HCT116 (cell line): ENCODE measurements at regions not wholly inside any gene's neighbourhood (a gene's known extent, or its start where the extent isn't known, plus 50 kb on each side); places are given as distances from the start of the nearest gene placed in this dataset.

Experiments
- ATAC-seq: fragments of 200-7000 bp; cut with Tn5 transposase; 2 replicates; pipeline ENCODE4 v1.9.1; 2020; ENCODE audit warnings: mild to moderate bottlenecking, moderate library complexity
- BruUV-seq: library from RNA; stranded (reverse); fragments of 400-500 nt; replicated peaks from 2 replicates; lab custom pipeline; 2021; lab: Mats Ljungman, UMichigan
- CTCF ChIA-PET: fragments of 300-600 bp; sonication (Branson Sonifier 250); formaldehyde crosslinking; loops from one replicate; lab custom pipeline; 2021; ENCODE audit warnings: antibody characterized with exemption; lab: Charles Lee
- POLR2A ChIA-PET: fragments of 300-600, 350-600 bp; sonication (Branson Sonifier 250); formaldehyde crosslinking; loops from one replicate; lab custom pipeline; 2021; ENCODE audit warnings: antibody characterized with exemption; lab: Charles Lee
- RAD21 ChIA-PET, 2 experiments: fragments of 300-600 bp; sonication (Branson Sonifier 250); formaldehyde crosslinking; loops; one replicate each; lab custom pipeline; 2023; ENCODE audit warnings: low total read pairs in 2 of 2; ENCODE audit not compliant: uncharacterized antibody in 2 of 2, unreplicated experiment in 2 of 2, low non-redundant PET in 1 of 2; lab: Charles Lee
- DNase-seq: peaks from one replicate; pipeline ENCODE4 v3.0.0-alpha.2; 2010; ENCODE audit warnings: low read depth, low spot score
- H2AFZ ChIP-seq: fragments of 200-600 bp; shearing (Covaris generic), sonication (generic); 2 replicates; pipeline ENCODE4 v1.6.1; 2017; ENCODE audit warnings: low read depth, mixed run types, mixed read lengths, antibody characterized with exemption, low read length; ENCODE audit not compliant: poor library complexity, severe bottlenecking
- H3K27ac ChIP-seq: 2 replicates; pipeline ENCODE4 v1.5.1; 2012; ENCODE audit warnings: low read depth, low read length
- H3K27me3 ChIP-seq: fragments of 200-600 bp; sonication (generic); 2 replicates; pipeline ENCODE4 v1.6.1; 2016; ENCODE audit warnings: mixed run types, low read length, mixed read lengths; ENCODE audit not compliant: insufficient read depth
- H3K36me3 ChIP-seq, 2 experiments: fragments of 200-500 bp in 1 of 2; fragments of 200-600 bp in 1 of 2; sonication (Bioruptor generic) in 1 of 2; sonication (generic) in 1 of 2; 2 replicates each; pipeline versions ENCODE4 v1.5.1 to v1.6.1; 2014 to 2016; ENCODE audit warnings: low read length in 2 of 2, inconsistent platforms in 1 of 2, mixed read lengths in 1 of 2, mixed run types in 1 of 2; ENCODE audit not compliant: insufficient read depth in 2 of 2, control insufficient read depth in 1 of 2
- H3K4me1 ChIP-seq, 2 experiments: fragments of 200-600 bp in 1 of 2; sonication (generic) in 1 of 2; 2 replicates each; pipeline versions ENCODE4 v1.5.1 to v1.6.1; 2012 to 2017; ENCODE audit warnings: low read length in 2 of 2, inconsistent platforms in 1 of 2, mild to moderate bottlenecking in 1 of 2, mixed read lengths in 1 of 2, mixed run types in 1 of 2, moderate library complexity in 1 of 2; ENCODE audit not compliant: insufficient read depth in 2 of 2, control insufficient read depth in 1 of 2
- H3K4me2 ChIP-seq: fragments of 200-600 bp; sonication (generic); 2 replicates; pipeline ENCODE4 v1.6.1; 2017; ENCODE audit warnings: mixed run types, low read length, mixed read lengths
- H3K4me3 ChIP-seq, 2 experiments: fragments of 200-600 bp in 1 of 2; sonication (generic) in 1 of 2; replicated peaks in 1 of 2; 2 replicates each; pipeline ENCODE4 v1.5.1; 2011 to 2016; ENCODE audit warnings: low read length in 2 of 2, control low read depth in 1 of 2, low read depth in 1 of 2, mild to moderate bottlenecking in 1 of 2, mixed read lengths in 1 of 2, mixed run types in 1 of 2
- H3K79me2 ChIP-seq: fragments of 200-600 bp; sonication (generic); 2 replicates; pipeline ENCODE4 v1.6.1; 2017; ENCODE audit warnings: mild to moderate bottlenecking, mixed run types, low read length, moderate library complexity, mixed read lengths; ENCODE audit not compliant: insufficient read depth
- H3K9ac ChIP-seq: fragments of 200-600 bp; sonication (generic); 2 replicates; pipeline ENCODE4 v1.6.1; 2016; ENCODE audit warnings: low read length, mixed read lengths
- H3K9me2 ChIP-seq: fragments of 200-600 bp; sonication (generic), shearing (Covaris generic); 2 replicates; pipeline ENCODE4 v1.6.1; 2017; ENCODE audit warnings: mixed run types, mild to moderate bottlenecking, moderate library complexity; ENCODE audit not compliant: insufficient read depth
- H3K9me3 ChIP-seq, 2 experiments: fragments of 200-500 bp in 1 of 2; fragments of 200-600 bp in 1 of 2; sonication (Bioruptor generic) in 1 of 2; sonication (generic) in 1 of 2; 2 replicates each; pipeline ENCODE4 v1.6.1; 2014 to 2017; ENCODE audit warnings: low read length in 2 of 2, mixed read lengths in 2 of 2, inconsistent platforms in 1 of 2, low read depth in 1 of 2, mild to moderate bottlenecking in 1 of 2, mixed run types in 1 of 2, moderate library complexity in 1 of 2; ENCODE audit not compliant: control insufficient read depth in 1 of 2, insufficient read depth in 1 of 2
- H4K20me1 ChIP-seq: fragments of 200-600 bp; sonication (generic), shearing (Covaris generic); 2 replicates; pipeline ENCODE4 v1.6.1; 2017; ENCODE audit warnings: mixed run types, mild to moderate bottlenecking, moderate library complexity; ENCODE audit not compliant: insufficient read depth
- ATF3 ChIP-seq: IDR thresholded peaks from 2 replicates; pipeline ENCODE4 v1.6.1; 2012
- CBX3 ChIP-seq: IDR thresholded peaks from 2 replicates; pipeline ENCODE4 v1.6.1; 2012; ENCODE audit warnings: low read depth
- EGR1 ChIP-seq: IDR thresholded peaks from 2 replicates; pipeline ENCODE4 v1.6.1; 2012; ENCODE audit warnings: low read depth
- EZH2 ChIP-seq: fragments of 200-600 bp; sonication (generic); IDR thresholded peaks from 2 replicates; pipeline ENCODE4 v1.6.1; 2017; ENCODE audit warnings: antibody characterized with exemption, mixed run types
- EZH2phosphoT487 ChIP-seq: fragments of 200-600 bp; IDR thresholded peaks from 2 replicates; pipeline ENCODE4 v1.6.1; 2018; ENCODE audit warnings: antibody characterized with exemption, borderline replicate concordance
- JUND ChIP-seq: IDR thresholded peaks from 2 replicates; pipeline ENCODE4 v1.6.1; 2012
- MAX ChIP-seq: IDR thresholded peaks from 2 replicates; pipeline ENCODE4 v1.6.1; 2012
- POLR2A ChIP-seq: IDR thresholded peaks from 2 replicates; pipeline ENCODE4 v1.7.0; 2011; ENCODE audit warnings: borderline replicate concordance; ENCODE audit not compliant: insufficient read depth, insufficient read length; ENCODE audit errors: extremely low read depth
- SIN3A ChIP-seq: IDR thresholded peaks from 2 replicates; pipeline ENCODE4 v1.6.1; 2012; ENCODE audit warnings: low read depth
- SP1 ChIP-seq: IDR thresholded peaks from 2 replicates; pipeline ENCODE4 v1.6.1; 2012; ENCODE audit warnings: low read depth
- TCF7L2 ChIP-seq: IDR thresholded peaks from 2 replicates; pipeline ENCODE4 v1.7.0; 2011; ENCODE audit warnings: borderline replicate concordance, inconsistent platforms; ENCODE audit not compliant: insufficient read depth, insufficient read length; ENCODE audit errors: extremely low read depth
- YY1 ChIP-seq: IDR thresholded peaks from 2 replicates; pipeline ENCODE4 v1.6.1; 2011; ENCODE audit warnings: low read length, low read depth, moderate library complexity, mild to moderate bottlenecking; ENCODE audit not compliant: insufficient replicate concordance; ENCODE audit errors: extremely low read depth
- ZBTB33 ChIP-seq: IDR thresholded peaks from 2 replicates; pipeline ENCODE4 v1.6.1; 2011; ENCODE audit warnings: mild to moderate bottlenecking, low read length, moderate library complexity; ENCODE audit not compliant: insufficient replicate concordance; ENCODE audit errors: extremely low read depth
- ZFX ChIP-seq: fragments of 450-650 bp; IDR thresholded peaks from 2 replicates; pipeline ENCODE4 v1.6.1; 2017
- ZNF274 ChIP-seq: fragments of 200-500 bp; sonication (Bioruptor generic); IDR thresholded peaks from 2 replicates; pipeline ENCODE4 v1.6.1; 2014; ENCODE audit warnings: mild to moderate bottlenecking, low read depth, low read length, inconsistent platforms
- intact Hi-C: fragments of 100-400 bp; cut with micrococcal nuclease; formaldehyde crosslinking; loops from 2 replicates; pipeline ENCODE4 v1.10.0; 2022

- Histone ChIP-seq H3K27ac (peak overlapping the region; percentile 96), H3K4me2 (no peak overlapping the region), H3K9ac (no peak overlapping the region), H3K4me1 (peaks cover 38 to 65% of the 10 kb centered on the region in 2 experiments), H3K9me2 (no peaks in the 10 kb centered on the region), H3K27me3 (no peaks in the 10 kb centered on the region), H4K20me1 (no peaks in the 10 kb centered on the region), H3K9me3 (no peaks in the 10 kb centered on the region), H3K79me2 (no peaks in the 10 kb centered on the region), H2AFZ (peak overlapping the region; percentile 60), H3K4me3 (no peak overlapping the region), H3K36me3 (no peaks in the 10 kb centered on the region)
- no TSS peak for BruUV-seq
- TF ChIP-seq MAX = no peak
- TF ChIP-seq EGR1 = no peak
- no peak for TF ChIP-seq YY1
- TF ChIP-seq SIN3A = no peak
- no peak for TF ChIP-seq TCF7L2
- no peak for TF ChIP-seq POLR2A
- ATAC-seq (no peak), DNase-seq (no peak)
- intact Hi-C loops = loop anchor here (5.0 kb wide), 1 partner anchor 608 kb away; no protein-coding TSS in a partner anchor
- RAD21 ChIA-PET = no interaction called here
- POLR2A ChIA-PET = interaction anchor here (2.3 kb wide), 1 partner anchor 7 kb away, joined by 16 read pairs; no protein-coding TSS in a partner anchor
- CTCF ChIA-PET = no interaction called here
Observed at GRCh38 chr5:92554447-92555085, 1026.5 kb downstream of the NR2F1-AS1 start.

DNA sequence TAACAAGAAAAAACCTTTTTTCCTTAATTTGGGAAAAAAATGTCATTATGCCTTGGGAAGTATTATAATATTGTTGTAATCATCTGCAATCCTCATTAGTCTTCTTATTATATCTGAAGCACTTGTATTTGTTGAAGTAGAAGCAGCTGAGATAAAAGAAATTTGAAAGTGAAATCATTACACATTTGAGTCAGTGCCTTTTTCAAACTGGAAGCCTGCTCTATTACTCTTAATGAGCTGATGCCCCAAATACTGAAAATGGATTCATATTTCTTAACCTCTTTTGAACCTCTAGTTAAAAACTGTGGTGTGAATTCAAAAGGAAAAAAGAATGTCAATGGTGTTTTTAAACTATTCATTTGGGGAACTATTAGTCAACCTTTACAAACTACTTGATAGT, 1027.7 kb downstream of the NR2F1-AS1 start:
- BruUV-seq = no TSS peak
- Histone ChIP-seq H3K9ac (peak overlapping the region; percentile 49), H3K36me3 (no peaks in the 10 kb centered on the region), H3K4me1 (peaks cover 29 to 53% of the 10 kb centered on the region in 2 experiments), H3K4me3 (peak overlapping the region in 1 of 2 experiments; percentile 47; a peak in 2 of 4 replicates), H3K79me2 (no peaks in the 10 kb centered on the region), H3K9me2 (no peaks in the 10 kb centered on the region), H2AFZ (peak overlapping the region; percentile 97), H4K20me1 (no peaks in the 10 kb centered on the region), H3K4me2 (peak overlapping the region; percentile 74), H3K9me3 (no peaks in the 10 kb centered on the region), H3K27me3 (no peaks in the 10 kb centered on the region), H3K27ac (peak overlapping the region; percentile 96)
- CTCF ChIA-PET = no interaction called here
- RAD21 ChIA-PET = interaction anchor here in 1 of 2 experiments (1.6 kb wide), 1 partner anchor 8 kb away, joined by 4 read pairs; no protein-coding TSS in a partner anchor
- POLR2A ChIA-PET = interaction anchor here (2.3 kb wide), 1 partner anchor 9 kb away, joined by 16 read pairs; no protein-coding TSS in a partner anchor
- intact Hi-C loops = loop anchor here (5.0 kb wide), 1 partner anchor 609 kb away; no protein-coding TSS in a partner anchor
- no peak for ATAC-seq
- DNase-seq = no peak
- TF ChIP-seq JUND (no peak), MAX (no peak), EGR1 (no peak), TCF7L2 (no peak), ZFX (no peak), ATF3 (no peak), ZBTB33 (no peak), SIN3A (no peak), ZNF274 (no peak), EZH2phosphoT487 (no peak), EZH2 (no peak), CBX3 (no peak), SP1 (no peak)
